ENCODE measurements at regions not wholly inside any gene's neighbourhood (a gene's known extent, or its start where the extent isn't known, plus 50 kb on each side); places are given as distances from the start of the nearest gene placed in this dataset.

DNA sequence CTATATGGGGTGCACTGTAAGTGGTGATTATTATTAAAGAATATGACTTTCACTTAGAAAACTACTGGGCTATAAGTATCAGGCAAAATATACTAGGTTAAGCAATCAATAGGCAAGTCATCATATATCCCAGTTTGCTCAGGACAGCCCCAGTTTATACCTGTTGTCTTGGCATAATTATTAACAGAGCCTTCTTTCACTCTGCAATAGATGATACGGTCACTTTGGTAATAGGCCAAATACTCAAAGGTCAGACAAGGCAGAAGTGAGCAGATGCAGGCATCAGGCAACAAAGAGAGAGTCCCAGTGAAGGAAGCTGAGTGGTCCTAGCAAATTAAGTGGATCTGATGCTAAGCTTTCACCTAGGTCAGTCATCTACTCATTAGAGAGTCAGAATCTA, 599.9 kb downstream of the LMO4 start (continued):
- TF ChIP-seq, protein P1, sequence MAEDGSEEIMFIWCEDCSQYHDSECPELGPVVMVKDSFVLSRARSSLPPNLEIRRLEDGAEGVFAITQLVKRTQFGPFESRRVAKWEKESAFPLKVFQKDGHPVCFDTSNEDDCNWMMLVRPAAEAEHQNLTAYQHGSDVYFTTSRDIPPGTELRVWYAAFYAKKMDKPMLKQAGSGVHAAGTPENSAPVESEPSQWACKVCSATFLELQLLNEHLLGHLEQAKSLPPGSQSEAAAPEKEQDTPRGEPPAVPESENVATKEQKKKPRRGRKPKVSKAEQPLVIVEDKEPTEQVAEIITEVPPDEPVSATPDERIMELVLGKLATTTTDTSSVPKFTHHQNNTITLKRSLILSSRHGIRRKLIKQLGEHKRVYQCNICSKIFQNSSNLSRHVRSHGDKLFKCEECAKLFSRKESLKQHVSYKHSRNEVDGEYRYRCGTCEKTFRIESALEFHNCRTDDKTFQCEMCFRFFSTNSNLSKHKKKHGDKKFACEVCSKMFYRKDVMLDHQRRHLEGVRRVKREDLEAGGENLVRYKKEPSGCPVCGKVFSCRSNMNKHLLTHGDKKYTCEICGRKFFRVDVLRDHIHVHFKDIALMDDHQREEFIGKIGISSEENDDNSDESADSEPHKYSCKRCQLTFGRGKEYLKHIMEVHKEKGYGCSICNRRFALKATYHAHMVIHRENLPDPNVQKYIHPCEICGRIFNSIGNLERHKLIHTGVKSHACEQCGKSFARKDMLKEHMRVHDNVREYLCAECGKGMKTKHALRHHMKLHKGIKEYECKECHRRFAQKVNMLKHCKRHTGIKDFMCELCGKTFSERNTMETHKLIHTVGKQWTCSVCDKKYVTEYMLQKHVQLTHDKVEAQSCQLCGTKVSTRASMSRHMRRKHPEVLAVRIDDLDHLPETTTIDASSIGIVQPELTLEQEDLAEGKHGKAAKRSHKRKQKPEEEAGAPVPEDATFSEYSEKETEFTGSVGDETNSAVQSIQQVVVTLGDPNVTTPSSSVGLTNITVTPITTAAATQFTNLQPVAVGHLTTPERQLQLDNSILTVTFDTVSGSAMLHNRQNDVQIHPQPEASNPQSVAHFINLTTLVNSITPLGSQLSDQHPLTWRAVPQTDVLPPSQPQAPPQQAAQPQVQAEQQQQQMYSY (CRISPR knock-in tag; IDR thresholded peaks at IDR 0.05), result no peak
- no peak for TF ChIP-seq RORB (CRISPR knock-in tag; IDR thresholded peaks at IDR 0.05)

DNA sequence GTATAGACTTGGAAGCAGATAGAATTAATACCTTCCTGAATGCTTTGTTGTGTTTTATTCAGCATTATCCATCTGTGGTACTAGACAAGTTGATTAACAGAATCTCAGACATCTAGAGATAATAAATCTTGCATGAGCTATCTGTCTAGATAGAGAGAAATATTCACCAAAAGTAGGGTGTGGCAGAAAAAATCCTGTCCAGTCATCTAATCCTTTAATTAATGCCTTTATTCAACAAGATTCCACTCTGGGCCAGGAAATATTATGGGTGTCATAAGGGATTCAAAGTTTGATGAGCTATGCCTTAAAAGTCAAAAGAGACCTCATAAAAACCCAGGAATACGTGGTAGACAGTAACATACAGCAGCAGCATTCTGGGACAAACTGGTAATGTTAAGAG, 601.2 kb downstream of the LMO4 start:
- CTCF ChIA-PET, result no interaction called here

DNA sequence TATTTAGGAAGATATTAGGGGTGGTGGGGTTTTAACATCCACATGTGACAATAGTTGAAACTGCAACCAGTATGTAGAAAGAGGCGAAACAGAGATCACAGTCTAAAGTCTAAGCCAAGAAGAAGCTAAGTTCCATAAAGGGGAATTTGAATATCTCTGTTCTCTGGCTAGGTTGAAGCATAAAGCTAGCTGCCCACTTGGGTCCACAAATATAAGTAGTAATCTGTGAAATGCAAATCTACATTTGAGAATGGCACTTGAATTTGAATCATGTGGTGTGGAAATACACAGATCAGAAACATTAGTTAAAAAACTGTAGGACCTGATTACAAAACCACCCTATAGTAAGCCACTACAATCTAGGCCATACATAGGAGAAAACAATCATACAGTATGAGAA, 602.1 kb downstream of the LMO4 start:
- CTCF ChIA-PET, result interaction anchor here (1.4 kb wide), 1 partner anchor 130 kb away, joined by 4 read pairs; no protein-coding TSS in a partner anchor
- H3K27me3 Mint-ChIP-seq (ENCODE audit: low read depth), result no peaks in the 10 kb centered on the region
- TF ChIP-seq, protein P2, sequence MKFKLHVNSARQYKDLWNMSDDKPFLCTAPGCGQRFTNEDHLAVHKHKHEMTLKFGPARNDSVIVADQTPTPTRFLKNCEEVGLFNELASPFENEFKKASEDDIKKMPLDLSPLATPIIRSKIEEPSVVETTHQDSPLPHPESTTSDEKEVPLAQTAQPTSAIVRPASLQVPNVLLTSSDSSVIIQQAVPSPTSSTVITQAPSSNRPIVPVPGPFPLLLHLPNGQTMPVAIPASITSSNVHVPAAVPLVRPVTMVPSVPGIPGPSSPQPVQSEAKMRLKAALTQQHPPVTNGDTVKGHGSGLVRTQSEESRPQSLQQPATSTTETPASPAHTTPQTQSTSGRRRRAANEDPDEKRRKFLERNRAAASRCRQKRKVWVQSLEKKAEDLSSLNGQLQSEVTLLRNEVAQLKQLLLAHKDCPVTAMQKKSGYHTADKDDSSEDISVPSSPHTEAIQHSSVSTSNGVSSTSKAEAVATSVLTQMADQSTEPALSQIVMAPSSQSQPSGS (CRISPR knock-in tag; IDR thresholded peaks at IDR 0.05; ENCODE audit: borderline replicate concordance, low read depth), result no peak
- TF ChIP-seq PRRX2 (CRISPR knock-in tag; IDR thresholded peaks at IDR 0.05) (no peak), HMGA2 (CRISPR knock-in tag; IDR thresholded peaks at IDR 0.05) (no peak), NFATC4 (CRISPR knock-in tag; IDR thresholded peaks at IDR 0.05) (no peak), SOX15 (CRISPR knock-in tag; IDR thresholded peaks at IDR 0.05) (no peak)
- TF ChIP-seq, protein P3, sequence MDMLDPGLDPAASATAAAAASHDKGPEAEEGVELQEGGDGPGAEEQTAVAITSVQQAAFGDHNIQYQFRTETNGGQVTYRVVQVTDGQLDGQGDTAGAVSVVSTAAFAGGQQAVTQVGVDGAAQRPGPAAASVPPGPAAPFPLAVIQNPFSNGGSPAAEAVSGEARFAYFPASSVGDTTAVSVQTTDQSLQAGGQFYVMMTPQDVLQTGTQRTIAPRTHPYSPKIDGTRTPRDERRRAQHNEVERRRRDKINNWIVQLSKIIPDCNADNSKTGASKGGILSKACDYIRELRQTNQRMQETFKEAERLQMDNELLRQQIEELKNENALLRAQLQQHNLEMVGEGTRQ (CRISPR knock-in tag; IDR thresholded peaks at IDR 0.05), result no peak
- TF ChIP-seq, protein P4, sequence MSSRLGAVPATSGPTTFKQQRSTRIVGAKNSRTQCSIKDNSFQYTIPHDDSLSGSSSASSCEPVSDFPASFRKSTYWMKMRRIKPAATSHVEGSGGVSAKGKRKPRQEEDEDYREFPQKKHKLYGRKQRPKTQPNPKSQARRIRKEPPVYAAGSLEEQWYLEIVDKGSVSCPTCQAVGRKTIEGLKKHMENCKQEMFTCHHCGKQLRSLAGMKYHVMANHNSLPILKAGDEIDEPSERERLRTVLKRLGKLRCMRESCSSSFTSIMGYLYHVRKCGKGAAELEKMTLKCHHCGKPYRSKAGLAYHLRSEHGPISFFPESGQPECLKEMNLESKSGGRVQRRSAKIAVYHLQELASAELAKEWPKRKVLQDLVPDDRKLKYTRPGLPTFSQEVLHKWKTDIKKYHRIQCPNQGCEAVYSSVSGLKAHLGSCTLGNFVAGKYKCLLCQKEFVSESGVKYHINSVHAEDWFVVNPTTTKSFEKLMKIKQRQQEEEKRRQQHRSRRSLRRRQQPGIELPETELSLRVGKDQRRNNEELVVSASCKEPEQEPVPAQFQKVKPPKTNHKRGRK (CRISPR knock-in tag; IDR thresholded peaks at IDR 0.05; ENCODE audit: borderline replicate concordance), result no peak

More for the DNA sequence above, 601.2 kb downstream of the LMO4 start:
- Mint-ChIP-seq H3K36me3 (peaks cover 18% of the 10 kb centered on the region), H3K9me3 (peaks cover 20% of the 10 kb centered on the region), H3K4me3 (no peak overlapping the region), H3K27ac (no peak overlapping the region), H3K4me1 (no peaks in the 10 kb centered on the region), H3K27me3 (ENCODE audit: low read depth) (no peaks in the 10 kb centered on the region)
- no peak for DNase-seq (ENCODE audit: low spot score)
- ATAC-seq, result no peak
- TF ChIP-seq, protein P5, sequence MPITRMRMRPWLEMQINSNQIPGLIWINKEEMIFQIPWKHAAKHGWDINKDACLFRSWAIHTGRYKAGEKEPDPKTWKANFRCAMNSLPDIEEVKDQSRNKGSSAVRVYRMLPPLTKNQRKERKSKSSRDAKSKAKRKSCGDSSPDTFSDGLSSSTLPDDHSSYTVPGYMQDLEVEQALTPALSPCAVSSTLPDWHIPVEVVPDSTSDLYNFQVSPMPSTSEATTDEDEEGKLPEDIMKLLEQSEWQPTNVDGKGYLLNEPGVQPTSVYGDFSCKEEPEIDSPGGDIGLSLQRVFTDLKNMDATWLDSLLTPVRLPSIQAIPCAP (CRISPR knock-in tag; IDR thresholded peaks at IDR 0.05), result no peak
- TF ChIP-seq, protein P6, sequence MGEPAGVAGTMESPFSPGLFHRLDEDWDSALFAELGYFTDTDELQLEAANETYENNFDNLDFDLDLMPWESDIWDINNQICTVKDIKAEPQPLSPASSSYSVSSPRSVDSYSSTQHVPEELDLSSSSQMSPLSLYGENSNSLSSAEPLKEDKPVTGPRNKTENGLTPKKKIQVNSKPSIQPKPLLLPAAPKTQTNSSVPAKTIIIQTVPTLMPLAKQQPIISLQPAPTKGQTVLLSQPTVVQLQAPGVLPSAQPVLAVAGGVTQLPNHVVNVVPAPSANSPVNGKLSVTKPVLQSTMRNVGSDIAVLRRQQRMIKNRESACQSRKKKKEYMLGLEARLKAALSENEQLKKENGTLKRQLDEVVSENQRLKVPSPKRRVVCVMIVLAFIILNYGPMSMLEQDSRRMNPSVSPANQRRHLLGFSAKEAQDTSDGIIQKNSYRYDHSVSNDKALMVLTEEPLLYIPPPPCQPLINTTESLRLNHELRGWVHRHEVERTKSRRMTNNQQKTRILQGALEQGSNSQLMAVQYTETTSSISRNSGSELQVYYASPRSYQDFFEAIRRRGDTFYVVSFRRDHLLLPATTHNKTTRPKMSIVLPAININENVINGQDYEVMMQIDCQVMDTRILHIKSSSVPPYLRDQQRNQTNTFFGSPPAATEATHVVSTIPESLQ (CRISPR knock-in tag; IDR thresholded peaks at IDR 0.05), result no peak
- TF ChIP-seq SOX15 (CRISPR knock-in tag; IDR thresholded peaks at IDR 0.05) (no peak), CREM (CRISPR knock-in tag; IDR thresholded peaks at IDR 0.05) (no peak), JUN (CRISPR knock-in tag; IDR thresholded peaks at IDR 0.05) (no peak), ELF4 (CRISPR knock-in tag; IDR thresholded peaks at IDR 0.05; ENCODE audit: low read depth) (no peak), GTF2I (CRISPR knock-in tag; conservative IDR thresholded peaks at IDR 0.05) (no peak), ZNF232 (CRISPR knock-in tag; IDR thresholded peaks at IDR 0.05) (no peak), PRRX2 (CRISPR knock-in tag; IDR thresholded peaks at IDR 0.05) (no peak), TEAD1 (CRISPR knock-in tag; IDR thresholded peaks at IDR 0.05) (no peak)
- TF ChIP-seq, protein P7, sequence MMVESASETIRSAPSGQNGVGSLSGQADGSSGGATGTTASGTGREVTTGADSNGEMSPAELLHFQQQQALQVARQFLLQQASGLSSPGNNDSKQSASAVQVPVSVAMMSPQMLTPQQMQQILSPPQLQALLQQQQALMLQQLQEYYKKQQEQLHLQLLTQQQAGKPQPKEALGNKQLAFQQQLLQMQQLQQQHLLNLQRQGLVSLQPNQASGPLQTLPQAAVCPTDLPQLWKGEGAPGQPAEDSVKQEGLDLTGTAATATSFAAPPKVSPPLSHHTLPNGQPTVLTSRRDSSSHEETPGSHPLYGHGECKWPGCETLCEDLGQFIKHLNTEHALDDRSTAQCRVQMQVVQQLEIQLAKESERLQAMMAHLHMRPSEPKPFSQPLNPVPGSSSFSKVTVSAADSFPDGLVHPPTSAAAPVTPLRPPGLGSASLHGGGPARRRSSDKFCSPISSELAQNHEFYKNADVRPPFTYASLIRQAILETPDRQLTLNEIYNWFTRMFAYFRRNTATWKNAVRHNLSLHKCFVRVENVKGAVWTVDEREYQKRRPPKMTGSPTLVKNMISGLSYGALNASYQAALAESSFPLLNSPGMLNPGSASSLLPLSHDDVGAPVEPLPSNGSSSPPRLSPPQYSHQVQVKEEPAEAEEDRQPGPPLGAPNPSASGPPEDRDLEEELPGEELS (CRISPR knock-in tag; IDR thresholded peaks at IDR 0.05), result no peak
- TF ChIP-seq, protein P3 (CRISPR knock-in tag; IDR thresholded peaks at IDR 0.05), result no peak
- TF ChIP-seq, protein P8, sequence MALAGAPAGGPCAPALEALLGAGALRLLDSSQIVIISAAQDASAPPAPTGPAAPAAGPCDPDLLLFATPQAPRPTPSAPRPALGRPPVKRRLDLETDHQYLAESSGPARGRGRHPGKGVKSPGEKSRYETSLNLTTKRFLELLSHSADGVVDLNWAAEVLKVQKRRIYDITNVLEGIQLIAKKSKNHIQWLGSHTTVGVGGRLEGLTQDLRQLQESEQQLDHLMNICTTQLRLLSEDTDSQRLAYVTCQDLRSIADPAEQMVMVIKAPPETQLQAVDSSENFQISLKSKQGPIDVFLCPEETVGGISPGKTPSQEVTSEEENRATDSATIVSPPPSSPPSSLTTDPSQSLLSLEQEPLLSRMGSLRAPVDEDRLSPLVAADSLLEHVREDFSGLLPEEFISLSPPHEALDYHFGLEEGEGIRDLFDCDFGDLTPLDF (CRISPR knock-in tag; IDR thresholded peaks at IDR 0.05), result no peak
- POLR2A ChIA-PET, result no interaction called here

More for the DNA sequence above, 602.1 kb downstream of the LMO4 start:
- 0 out of 2 replicates have a peak, but pooled peaks cover 4% of the 10 kb centered on the region for H3K4me1 Mint-ChIP-seq
- peaks cover 26% of the 10 kb centered on the region for H3K9me3 Mint-ChIP-seq
- no peak for ATAC-seq
- no peak for DNase-seq (ENCODE audit: low spot score)
- peaks cover 18% of the 10 kb centered on the region for H3K36me3 Mint-ChIP-seq
- H3K4me3 Mint-ChIP-seq, result no peak overlapping the region
- no peak overlapping the region for H3K27ac Mint-ChIP-seq
- POLR2A ChIA-PET, result no interaction called here
